ENCODE measurements at regions not wholly inside any gene's neighbourhood (a gene's known extent, or its start where the extent isn't known, plus 50 kb on each side); places are given as distances from the start of the nearest gene placed in this dataset.

DNA sequence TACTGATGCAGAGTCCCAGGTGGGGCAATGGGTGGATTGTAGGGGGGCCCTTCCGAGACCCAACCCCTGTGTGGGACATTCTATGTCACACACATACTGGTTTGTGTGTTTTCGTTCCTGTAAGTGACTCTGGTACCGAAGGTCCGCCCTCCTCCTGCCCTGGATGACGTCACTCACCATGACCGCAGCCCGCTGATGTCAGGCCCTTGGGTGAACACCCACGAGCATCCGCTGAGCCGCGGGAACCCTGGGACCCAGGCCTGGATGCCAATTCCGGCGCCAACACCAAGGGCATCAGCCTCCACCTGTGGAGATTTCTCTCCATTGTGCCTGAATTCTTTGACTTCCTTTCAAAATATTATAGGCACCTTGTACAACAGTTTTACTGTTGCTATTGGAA, 184.3 kb downstream of the MTRR start:
- TF ChIP-seq POLR2A (IDR thresholded peaks at IDR 0.05), result no peak
- DNase-seq (ENCODE audit: low spot score in 2 of 2), result no peak
- H3K4me3 ChIP-seq (ENCODE audit: low read depth, poor library complexity, severe bottlenecking), result no peak overlapping the region
- WGBS, 2 donors, result 91 to 95% methylated on average over 13 of the region's 13 CpGs
- intact Hi-C loops (cut with DNase I; ENCODE audit: low total_unique reads), result no loop called here

DNA sequence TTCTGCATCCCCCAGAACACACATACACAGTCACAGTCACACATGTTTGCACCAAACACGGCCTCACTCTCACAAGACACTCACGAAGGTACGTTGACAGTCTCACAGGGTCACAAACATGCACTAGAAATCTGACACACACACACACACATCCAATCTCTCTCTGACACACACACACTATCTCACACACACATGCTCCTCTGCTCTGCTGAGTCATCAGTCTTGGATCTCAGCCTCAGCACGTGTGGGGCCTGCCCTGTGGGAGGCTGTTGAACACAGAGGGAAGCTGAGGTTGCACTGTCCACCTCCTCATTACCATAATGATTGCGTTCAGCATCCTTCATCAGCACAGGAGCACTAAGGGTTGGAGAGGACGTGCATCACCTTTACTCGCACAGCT, 188.8 kb downstream of the MTRR start:
- DNase-seq (ENCODE audit: low spot score in 2 of 2), result no peak
- no peak overlapping the region for H3K4me3 ChIP-seq (ENCODE audit: low read depth, poor library complexity, severe bottlenecking)
- no peak for TF ChIP-seq POLR2A (IDR thresholded peaks at IDR 0.05)
- TF ChIP-seq, protein P1, sequence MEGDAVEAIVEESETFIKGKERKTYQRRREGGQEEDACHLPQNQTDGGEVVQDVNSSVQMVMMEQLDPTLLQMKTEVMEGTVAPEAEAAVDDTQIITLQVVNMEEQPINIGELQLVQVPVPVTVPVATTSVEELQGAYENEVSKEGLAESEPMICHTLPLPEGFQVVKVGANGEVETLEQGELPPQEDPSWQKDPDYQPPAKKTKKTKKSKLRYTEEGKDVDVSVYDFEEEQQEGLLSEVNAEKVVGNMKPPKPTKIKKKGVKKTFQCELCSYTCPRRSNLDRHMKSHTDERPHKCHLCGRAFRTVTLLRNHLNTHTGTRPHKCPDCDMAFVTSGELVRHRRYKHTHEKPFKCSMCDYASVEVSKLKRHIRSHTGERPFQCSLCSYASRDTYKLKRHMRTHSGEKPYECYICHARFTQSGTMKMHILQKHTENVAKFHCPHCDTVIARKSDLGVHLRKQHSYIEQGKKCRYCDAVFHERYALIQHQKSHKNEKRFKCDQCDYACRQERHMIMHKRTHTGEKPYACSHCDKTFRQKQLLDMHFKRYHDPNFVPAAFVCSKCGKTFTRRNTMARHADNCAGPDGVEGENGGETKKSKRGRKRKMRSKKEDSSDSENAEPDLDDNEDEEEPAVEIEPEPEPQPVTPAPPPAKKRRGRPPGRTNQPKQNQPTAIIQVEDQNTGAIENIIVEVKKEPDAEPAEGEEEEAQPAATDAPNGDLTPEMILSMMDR (IDR thresholded peaks at IDR 0.05), result no peak
- WGBS, 2 donors, result 52 to 65% methylated on average over 7 of the region's 7 CpGs
- intact Hi-C loops (cut with DNase I; ENCODE audit: low total_unique reads), result no loop called here

DNA sequence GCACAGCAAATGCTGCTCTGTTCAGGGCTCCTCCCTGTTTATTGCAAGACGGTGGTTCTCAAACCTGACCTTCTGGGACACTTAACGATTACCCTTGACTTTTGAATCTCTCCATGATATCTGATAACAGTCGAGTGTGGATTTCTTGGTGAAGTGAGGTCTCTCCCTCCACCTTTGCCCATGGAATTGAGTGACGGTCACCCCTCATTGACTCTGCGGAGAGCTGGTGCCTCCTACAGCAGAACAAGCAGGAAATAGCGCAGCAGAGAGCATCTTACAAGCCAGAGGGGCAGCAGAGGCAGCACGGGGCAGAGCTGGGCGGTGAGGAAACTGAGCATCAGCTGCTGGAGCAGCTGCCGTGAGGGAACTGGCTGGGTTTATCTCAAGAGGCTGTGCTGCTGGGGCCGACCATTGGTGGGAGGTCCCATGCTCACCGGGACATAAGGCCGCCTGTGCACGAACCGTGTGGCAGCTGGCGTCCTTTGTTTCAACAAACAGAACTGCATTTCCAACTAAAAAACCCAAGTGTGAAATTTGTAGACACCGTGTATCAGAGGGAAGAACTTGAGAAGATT, 189.8 kb downstream of the MTRR start:
- intact Hi-C loops (cut with DNase I; ENCODE audit: low total_unique reads), result no loop called here
- WGBS, 2 donors, result 88 to 92% methylated on average over 16 of the region's 16 CpGs
- no peak overlapping the region for H3K4me3 ChIP-seq (ENCODE audit: low read depth, poor library complexity, severe bottlenecking)
- no peak for DNase-seq (ENCODE audit: low spot score in 2 of 2)
- TF ChIP-seq, protein P1 (IDR thresholded peaks at IDR 0.05), result no peak
- TF ChIP-seq POLR2A (IDR thresholded peaks at IDR 0.05), result no peak

DNA sequence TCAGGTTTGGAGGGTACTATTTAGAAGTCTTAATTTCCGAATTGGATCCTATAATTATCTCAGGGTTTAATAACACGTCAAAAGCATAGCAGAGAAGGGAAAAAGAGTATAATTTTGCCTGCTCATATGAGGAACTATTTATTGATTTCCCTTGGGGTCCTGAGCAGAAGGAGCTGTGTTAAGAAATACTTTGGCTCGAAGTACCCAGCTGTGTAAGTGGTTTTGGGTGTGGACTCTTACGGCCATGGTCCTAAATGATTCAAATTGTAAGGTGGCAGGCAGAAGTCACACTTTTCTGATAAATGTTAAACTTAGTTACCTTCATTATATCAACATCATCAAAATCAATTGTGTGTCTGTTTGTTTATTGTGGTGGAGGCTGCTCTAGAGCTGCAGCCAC, 190.4 kb downstream of the MTRR start:
- intact Hi-C loops (cut with DNase I; ENCODE audit: low total_unique reads), result no loop called here
- DNase-seq (ENCODE audit: low spot score in 2 of 2), result no peak
- no peak for TF ChIP-seq POLR2A (IDR thresholded peaks at IDR 0.05)
- TF ChIP-seq, protein P1 (IDR thresholded peaks at IDR 0.05), result no peak
- no peak overlapping the region for H3K4me3 ChIP-seq (ENCODE audit: low read depth, poor library complexity, severe bottlenecking)
- 74 to 85% methylated on average over 4 of the region's 4 CpGs for WGBS, 2 donors

DNA sequence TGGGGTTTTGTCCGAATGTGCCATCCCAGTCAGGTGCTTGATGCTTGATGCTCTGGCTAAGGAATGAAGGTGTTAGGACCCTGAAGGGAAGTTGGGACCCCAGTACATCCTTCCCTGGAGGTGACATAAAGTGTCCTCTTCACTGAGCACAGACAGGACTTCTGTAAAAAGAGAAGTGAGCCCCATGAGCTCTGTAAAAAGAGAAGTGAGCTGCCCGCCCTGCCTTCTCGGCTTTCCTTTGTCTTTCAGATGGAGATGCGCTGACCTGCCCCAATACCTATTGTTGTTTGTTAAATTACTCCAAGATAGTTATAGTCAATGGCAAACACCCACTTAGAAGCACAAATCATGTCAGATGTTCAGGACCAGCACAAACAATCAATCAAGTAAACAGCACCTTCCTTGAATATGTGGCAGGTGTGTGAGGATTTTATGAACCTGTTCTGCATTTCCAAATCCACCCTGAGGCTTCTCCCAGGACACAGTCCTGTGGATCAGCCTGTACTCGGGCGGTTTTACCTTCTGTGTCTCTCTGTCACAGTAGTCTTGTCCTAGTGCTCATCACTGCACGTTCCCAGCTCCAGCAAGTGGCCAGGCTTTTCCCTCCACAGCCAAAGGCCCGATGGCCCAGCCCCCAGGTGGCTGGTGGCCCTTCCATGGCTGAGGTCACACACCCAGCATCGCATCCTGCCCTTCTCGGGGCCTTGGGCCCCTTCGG, 191.4 kb downstream of the MTRR start:
- no peak overlapping the region for H3K4me3 ChIP-seq (ENCODE audit: low read depth, poor library complexity, severe bottlenecking)
- WGBS, 2 donors, result 64 to 67% methylated on average over 11 of the region's 11 CpGs
- TF ChIP-seq, protein P1 (IDR thresholded peaks at IDR 0.05), result no peak
- no peak for TF ChIP-seq POLR2A (IDR thresholded peaks at IDR 0.05)
- intact Hi-C loops (cut with DNase I; ENCODE audit: low total_unique reads), result no loop called here
- DNase-seq (ENCODE audit: low spot score in 2 of 2), result no peak

DNA sequence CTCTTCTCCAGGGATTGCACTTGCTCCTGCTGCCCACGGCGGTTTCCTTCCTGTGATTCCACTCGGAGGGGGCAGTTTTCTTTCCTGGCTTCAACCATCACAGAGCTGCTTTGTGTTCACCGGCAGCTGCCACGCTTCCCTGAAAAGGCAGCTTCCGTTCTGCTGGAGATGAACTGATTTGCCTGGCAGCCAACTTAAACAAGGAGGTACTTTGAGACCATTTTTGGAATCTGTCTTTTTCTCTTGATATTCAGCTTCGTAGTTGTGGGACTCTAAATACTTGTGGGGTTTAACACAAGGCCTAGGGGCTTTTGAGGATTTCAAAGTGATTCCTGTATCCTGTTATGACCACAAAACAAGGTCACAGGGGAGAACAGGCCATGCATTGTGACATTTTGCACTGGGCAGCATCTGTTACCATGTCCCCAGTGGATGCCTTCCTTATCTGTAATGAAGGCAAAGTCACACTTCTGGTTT, 192.0 kb downstream of the MTRR start:
- intact Hi-C loops (cut with DNase I; ENCODE audit: low total_unique reads), result no loop called here

More for the DNA sequence above, 192.0 kb downstream of the MTRR start:
- no peak overlapping the region for H3K4me3 ChIP-seq (ENCODE audit: low read depth, poor library complexity, severe bottlenecking)
- DNase-seq (ENCODE audit: low spot score in 2 of 2), result no peak
- 52 to 54% methylated on average over 7 of the region's 7 CpGs for WGBS, 2 donors
- TF ChIP-seq, protein P1 (IDR thresholded peaks at IDR 0.05), result no peak
- no peak for TF ChIP-seq POLR2A (IDR thresholded peaks at IDR 0.05)

Data from lower leg skin (tissue), 4 donors.